IPS DF 19.7 (cell line): ENCODE measurements at regions not wholly inside any gene's neighbourhood (a gene's known extent, or its start where the extent isn't known, plus 50 kb on each side); places are given as distances from the start of the nearest gene placed in this dataset.

Experiments used
- DNase-seq: peaks from one replicate; pipeline ENCODE4 v3.0.0-alpha.2; 2013; ENCODE audit warnings: low read depth, low spot score

DNA sequence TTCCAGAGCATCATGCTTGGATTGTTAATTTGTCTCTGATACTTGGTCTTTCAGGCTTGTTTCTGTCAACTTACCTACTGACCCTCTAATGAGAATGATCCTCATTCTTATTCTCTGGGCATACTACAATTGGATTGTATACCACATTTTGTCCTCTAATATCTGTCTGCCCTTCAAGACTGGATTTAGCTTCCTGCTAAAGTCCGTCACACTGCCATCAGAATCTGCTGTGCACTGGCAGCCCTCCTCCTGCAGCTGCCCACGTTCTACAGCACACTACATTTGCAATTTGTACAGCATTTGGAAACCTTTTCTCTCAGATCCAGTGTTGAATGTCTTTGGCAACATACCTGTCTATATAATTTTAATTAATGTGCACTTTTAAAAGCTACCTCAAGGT, 183.1 kb downstream of the ZNF330 start:
- no peak for DNase-seq

DNA sequence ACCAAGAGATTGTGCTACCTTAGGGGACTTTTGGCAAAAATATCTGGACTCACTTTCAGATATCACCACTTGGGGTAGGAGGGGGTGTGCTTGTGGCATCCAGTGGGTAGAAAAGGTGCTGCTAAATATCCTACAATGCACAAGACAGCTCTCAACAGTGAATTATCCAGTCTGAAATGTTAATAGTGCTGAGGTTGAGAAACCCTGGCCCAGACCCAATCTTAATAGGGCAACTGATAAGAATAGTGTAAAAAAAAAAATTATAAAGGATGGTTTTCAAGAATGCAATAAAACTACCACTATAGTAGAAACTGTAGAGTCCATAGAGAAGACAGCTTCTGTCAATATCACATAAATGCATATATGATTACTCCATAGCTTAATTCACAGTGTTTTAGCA, 185.5 kb downstream of the ZNF330 start:
- DNase-seq: no peak

DNA sequence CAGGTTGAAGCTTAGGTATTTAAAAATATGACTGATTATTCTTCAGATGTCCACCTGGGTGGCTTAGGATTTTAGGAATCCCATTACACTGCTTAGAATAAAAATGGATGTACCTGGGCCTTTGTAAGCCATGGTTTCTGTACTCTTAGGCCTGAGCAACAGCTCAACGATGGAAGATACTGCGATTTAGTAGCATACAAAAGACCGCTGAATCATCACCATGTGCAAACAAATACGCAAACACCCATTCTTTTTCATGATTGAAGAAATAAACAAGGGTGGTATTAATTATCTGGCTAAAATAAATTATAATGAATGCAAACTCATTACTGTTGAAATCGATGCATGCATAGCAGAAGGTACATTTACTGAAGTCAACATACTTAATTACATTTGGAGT, 188.9 kb downstream of the ZNF330 start:
- no peak for DNase-seq

DNA sequence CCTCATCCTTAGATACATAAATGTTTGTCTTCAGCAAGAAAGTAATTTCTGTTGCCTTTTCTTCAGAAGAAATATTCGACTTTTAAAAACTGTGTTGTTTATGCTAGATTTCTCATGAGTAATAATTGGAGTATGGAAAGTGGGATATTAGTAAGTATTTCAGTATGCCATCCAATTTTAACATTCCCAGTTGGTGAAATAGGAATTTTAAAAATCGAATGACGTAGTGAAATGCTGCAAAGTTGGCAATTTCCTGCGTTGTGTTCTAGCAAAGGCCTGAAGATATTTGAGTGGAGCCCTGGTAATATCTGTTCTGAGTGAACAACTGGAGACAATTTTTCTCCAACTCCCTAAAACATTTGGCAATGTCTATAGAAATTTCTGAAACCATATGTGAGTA, 190.1 kb downstream of the ZNF330 start:
- no peak for DNase-seq

DNA sequence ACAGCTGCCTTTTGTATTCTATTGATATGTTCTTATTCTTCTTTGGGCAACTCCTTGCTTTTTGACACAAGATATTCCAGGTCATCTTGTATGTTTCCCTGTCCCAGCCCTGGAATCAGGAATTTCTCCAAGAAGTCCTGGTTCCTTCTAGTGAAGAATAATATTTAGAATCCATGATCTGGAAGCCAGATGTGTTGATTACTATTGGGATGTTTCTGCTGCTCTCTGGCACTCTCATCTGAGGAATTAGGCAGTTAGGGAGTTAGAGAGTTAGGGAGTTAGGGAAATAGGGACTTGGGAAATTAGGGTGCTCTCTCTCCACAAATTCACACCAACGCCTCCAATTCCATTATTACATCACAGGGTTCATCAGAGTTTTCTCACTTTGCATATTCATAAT, 191.2 kb downstream of the ZNF330 start:
- DNase-seq: no peak

DNA sequence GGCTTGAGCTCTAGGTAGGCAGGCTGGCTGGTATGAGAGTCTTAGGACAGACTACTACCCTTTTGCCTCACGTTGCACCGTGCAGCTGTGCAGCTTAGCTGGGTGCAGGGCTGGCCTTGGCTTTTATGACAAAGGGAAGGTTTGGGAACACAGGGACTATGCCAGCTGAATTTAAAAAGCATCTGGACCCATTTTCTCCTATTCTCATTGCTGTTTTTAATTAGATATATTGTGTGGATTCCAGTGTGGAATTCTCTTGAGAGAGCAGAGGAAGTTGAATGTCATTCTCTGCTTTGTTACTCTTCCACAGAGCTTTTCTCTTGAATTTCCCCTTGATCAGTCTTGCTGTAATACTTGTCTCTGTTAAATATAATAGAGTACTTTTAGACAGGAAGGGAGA, 192.7 kb downstream of the ZNF330 start:
- no peak for DNase-seq

- no peak for DNase-seq
Measured at GRCh38 chr4:141415651-141416050, 195.0 kb downstream of the ZNF330 start.

- no peak for DNase-seq
Measured at GRCh38 chr4:141416219-141416618, 195.5 kb downstream of the ZNF330 start.

- DNase-seq: no peak
Measured at GRCh38 chr4:141416677-141417363, 196.1 kb downstream of the ZNF330 start.

- no peak for DNase-seq
Measured at GRCh38 chr4:141417387-141417786, 196.7 kb downstream of the ZNF330 start.

DNA sequence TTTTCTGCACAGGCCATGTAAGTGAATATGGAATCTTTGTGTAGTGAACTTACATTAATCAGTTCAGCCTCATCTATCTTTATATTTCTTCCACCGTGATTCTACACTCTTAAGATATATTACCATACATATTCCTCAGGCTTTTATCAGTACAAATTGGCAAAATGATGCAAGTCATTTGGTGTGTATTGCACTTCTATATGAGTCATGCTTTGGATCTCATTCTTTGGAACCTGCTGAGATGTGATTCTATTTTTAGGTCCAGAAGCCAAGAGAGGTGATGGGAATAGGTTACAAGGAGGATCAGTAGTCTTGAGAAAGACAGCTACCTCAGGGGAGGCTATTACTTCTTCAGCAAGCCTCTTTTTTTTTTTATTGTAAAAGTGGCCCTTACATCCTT, 204.4 kb downstream of the ZNF330 start:
- no peak for DNase-seq

- no peak for DNase-seq
Measured at GRCh38 chr4:141427726-141428296, 207.1 kb downstream of the ZNF330 start.

GRCh38 chr4:141429933-141430332, 206.4 kb upstream of the IL15 start:
- no peak for DNase-seq

DNA sequence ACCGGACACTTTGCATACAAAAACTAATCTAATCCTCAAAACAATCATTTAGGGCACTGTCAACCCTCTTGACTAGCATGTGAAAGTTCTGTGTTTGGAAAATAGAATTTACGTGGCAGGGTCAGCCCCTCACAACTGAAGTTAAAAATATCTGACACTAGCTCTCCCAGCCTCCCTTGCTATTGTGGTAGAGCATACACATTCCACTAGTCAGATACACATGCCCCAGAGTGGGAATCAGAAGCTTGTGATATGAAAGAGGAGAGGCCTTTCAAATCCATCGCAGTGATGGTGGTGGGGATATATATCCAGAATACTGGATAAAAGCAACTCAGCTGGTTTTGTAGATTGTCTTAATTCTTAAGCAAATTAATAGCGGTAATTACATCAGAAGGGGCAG, 205.7 kb upstream of the IL15 start:
- DNase-seq: no peak

- no peak for DNase-seq
Measured at GRCh38 chr4:141432000-141432712, 204.2 kb upstream of the IL15 start.

- DNase-seq: no peak
Measured at GRCh38 chr4:141435446-141436225, 200.7 kb upstream of the IL15 start.

DNA sequence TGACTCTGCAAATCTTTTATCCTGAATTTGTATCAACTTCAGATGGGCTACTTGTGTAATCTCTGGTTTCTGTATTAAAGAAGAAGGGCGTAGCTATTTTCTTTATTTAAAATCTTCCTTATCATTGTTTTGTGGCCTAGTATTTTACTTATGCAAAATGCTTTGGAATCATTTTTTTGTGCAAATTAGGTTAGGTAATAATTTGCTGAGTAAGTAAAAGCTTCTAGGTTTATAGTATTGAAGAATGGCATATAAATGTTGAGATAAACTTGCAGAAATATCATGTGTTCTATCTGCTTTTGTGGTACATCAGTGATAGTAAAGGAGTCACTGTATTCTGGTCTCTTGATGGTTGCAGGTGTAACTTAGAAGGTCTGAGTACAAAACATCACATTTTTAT, 197.2 kb upstream of the IL15 start:
- DNase-seq: no peak

DNA sequence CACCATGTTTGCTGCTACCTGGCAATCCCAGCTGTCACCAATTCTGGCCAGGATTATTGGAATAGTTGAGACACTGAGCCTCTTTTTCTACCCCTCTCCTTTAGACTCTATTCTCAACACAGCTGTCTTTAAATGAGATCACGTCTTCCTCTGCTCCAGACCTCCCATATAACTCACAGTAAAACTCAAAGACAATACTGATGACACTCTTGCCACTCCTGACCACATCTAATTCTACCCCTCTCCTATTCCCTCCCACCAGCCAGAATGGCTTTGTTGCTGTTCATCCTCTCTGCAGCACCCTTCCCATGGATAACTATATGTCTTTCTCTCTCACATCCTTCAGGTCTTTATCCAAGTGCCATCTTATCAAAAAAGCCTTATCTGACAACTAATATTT, 188.6 kb upstream of the IL15 start:
- DNase-seq: no peak

GRCh38 chr4:141448490-141448889, 187.9 kb upstream of the IL15 start:
- DNase-seq: no peak

- no peak for DNase-seq
Measured at GRCh38 chr4:141449927-141450326, 186.5 kb upstream of the IL15 start.

DNA sequence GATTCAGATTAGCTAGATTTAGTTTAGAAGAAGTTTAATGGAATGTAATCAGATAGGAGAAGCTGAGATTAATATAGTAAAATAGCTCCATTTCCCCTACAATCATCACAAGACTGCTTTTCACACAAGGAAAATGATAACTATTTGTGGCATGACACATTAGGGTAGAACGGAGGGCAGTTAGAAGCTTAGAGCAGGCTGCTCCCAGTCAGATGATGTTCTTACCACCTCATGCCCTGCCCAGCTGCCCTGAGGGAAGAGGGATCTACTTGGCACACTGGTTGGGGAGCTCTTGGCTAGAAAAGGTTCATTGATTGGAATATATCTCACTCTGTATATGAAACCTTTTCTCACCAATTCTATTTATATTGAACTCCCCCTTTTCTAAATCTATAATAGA, 180.7 kb upstream of the IL15 start:
- DNase-seq: no peak

GRCh38 chr4:141457653-141458052, 178.7 kb upstream of the IL15 start:
- no peak for DNase-seq
